Gastrocnemius medialis (tissue), 4 donors: ENCODE measurements at regions not wholly inside any gene's neighbourhood (a gene's known extent, or its start where the extent isn't known, plus 50 kb on each side); places are given as distances from the start of the nearest gene placed in this dataset.

Source experiments
- ATAC-seq, 2 donors: fragments of 150-250 bp; one replicate each; pipeline ENCODE4 v1.9.1; 2016
- DNase-seq, 2 donors: peaks; one replicate each; pipeline ENCODE4 v3.0.0-alpha.2; 2019
- H3K27ac ChIP-seq, 4 donors: fragments of 200-600 bp; sonication (generic); 1 replicate in 1 of 4; 2 replicates in 3 of 4; pipeline ENCODE4 v1.5.1; 2016 to 2018; ENCODE audit warnings: mild to moderate bottlenecking in 2 of 4, moderate library complexity in 1 of 4
- H3K27me3 ChIP-seq, 3 donors: fragments of 200-600 bp; sonication (generic) in 2 of 3; 1 replicate in 1 of 3; 2 replicates in 2 of 3; pipeline versions ENCODE4 v1.5.1 to v1.6.0; 2016 to 2019; ENCODE audit warnings: mild to moderate bottlenecking in 1 of 3, moderate library complexity in 1 of 3
- H3K36me3 ChIP-seq, 2 donors: fragments of 200-600 bp; sonication (generic) in 1 of 2; one replicate each; pipeline ENCODE4 v1.5.1; 2017 to 2018
- H3K4me1 ChIP-seq, 2 donors: fragments of 200-600 bp; sonication (generic) in 1 of 2; one replicate each; pipeline ENCODE4 v1.5.1; 2016 to 2017; ENCODE audit warnings: mild to moderate bottlenecking in 2 of 2
- H3K4me3 ChIP-seq, 4 donors: fragments of 200-600 bp; sonication (generic) in 3 of 4; 1 replicate in 1 of 4; 2 replicates in 3 of 4; pipeline ENCODE4 v1.5.1; 2016 to 2019; ENCODE audit warnings: mild to moderate bottlenecking in 2 of 4
- H3K9me3 ChIP-seq, 3 donors: fragments of 200-600 bp; sonication (generic) in 2 of 3; 1 replicate in 1 of 3; 2 replicates in 2 of 3; pipeline ENCODE4 v1.5.1; 2016 to 2019
- POLR2A ChIP-seq, 2 donors: fragments of 450-650 bp; IDR thresholded peaks; one replicate each; pipeline ENCODE4 v1.6.1; 2017; ENCODE audit warnings: antibody characterized with exemption in 2 of 2, mild to moderate bottlenecking in 2 of 2, moderate library complexity in 2 of 2
- in situ Hi-C, 4 donors: fragments of 200-750 bp; cut with MboI; loops; one replicate each; pipeline versions ENCODE4 v1.15.0 to v1.8.0; 2017; ENCODE audit warnings: low sequenced_read_pairs in 4 of 4
- intact Hi-C: fragments of 100-400 bp; cut with DNase I; formaldehyde crosslinking; loops from one replicate; pipeline ENCODE4 v1.15.1; 2023; ENCODE audit warnings: low total_unique reads
- TF ChIP-seq, protein P1 (sequence below), 5 experiments: fragments of 450-650 bp in 3 of 5; fragments of 200-600 bp in 2 of 5; sonication (generic) in 2 of 5; IDR thresholded peaks in 4 of 5; conservative IDR thresholded peaks in 1 of 5; 1 replicate in 4 of 5; 2 replicates in 1 of 5; pipeline ENCODE4 v1.5.1; 2016 to 2019; ENCODE audit warnings: antibody characterized with exemption in 5 of 5, mild to moderate bottlenecking in 3 of 5, moderate library complexity in 3 of 5

DNA sequence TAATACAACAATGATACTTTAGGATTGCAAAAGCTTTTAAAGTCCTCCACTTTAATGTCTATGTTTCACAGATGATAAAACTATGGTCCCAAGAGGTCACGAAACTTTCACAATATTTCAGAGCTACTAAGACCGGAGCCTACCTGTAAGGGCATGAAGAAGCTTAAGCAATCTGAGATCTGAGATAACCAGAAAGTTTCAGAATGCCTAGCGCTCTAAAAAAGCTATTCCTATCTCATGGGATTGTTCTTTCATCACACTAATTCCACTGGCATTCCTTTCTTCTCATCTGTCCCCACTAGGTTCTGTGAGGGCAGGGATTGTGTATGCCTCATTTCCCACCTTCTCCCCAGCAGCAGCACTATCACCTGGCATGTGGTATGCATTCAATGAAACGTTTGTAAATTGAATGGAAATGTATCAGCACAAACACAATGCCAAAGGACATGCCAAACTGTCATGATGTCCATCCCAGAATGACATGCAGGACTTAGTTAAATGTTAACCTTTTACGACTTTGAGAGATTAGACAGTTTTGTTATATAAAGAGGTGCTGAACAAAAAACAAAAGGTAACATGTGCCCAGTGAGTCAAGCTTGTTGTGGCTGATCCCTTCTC, 104.7 kb upstream of the NR2F2 start:
- no peak for TF ChIP-seq POLR2A (IDR thresholded peaks at IDR 0.05)
- TF ChIP-seq, protein P1, sequence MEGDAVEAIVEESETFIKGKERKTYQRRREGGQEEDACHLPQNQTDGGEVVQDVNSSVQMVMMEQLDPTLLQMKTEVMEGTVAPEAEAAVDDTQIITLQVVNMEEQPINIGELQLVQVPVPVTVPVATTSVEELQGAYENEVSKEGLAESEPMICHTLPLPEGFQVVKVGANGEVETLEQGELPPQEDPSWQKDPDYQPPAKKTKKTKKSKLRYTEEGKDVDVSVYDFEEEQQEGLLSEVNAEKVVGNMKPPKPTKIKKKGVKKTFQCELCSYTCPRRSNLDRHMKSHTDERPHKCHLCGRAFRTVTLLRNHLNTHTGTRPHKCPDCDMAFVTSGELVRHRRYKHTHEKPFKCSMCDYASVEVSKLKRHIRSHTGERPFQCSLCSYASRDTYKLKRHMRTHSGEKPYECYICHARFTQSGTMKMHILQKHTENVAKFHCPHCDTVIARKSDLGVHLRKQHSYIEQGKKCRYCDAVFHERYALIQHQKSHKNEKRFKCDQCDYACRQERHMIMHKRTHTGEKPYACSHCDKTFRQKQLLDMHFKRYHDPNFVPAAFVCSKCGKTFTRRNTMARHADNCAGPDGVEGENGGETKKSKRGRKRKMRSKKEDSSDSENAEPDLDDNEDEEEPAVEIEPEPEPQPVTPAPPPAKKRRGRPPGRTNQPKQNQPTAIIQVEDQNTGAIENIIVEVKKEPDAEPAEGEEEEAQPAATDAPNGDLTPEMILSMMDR (IDR thresholded peaks at IDR 0.05 in 4 of 5, conservative IDR thresholded peaks at IDR 0.05 in 1 of 5) = no peak

DNA sequence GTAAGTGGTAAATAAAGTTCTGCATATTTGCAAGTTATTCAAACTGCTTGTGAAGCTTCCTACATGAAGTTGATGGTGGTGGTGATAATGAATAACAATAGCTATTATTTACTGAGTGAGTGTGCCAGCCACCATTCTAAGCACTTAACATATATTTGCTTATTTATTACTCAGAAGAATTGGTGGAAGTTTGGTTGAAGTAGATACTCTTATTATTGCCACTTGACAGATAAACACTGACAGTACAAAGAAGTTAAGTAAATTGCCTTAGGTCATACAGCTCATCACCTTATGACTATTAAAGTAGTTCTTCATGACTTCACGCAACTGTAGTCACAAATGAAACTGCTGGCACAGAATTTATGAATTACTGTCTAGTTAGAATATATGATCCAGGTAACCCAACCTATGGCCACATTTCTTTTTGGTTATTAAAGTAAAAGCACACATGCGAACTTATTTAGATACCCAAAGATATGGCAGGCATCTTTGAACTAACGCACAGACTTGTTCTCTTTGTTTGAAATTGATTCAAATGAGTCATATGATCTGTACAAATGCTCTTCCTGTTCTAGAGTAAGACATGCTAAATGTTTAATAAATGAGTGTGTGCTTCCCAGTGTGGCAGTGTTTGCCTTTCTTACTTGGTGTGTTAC, 99.8 kb upstream of the NR2F2 start:
- in situ Hi-C loops = no loop called here
- H3K27me3 ChIP-seq = no peaks in the 10 kb centered on the region
- intact Hi-C loops = no loop called here
- ATAC-seq (no peak), DNase-seq (no peak)
- H3K27ac ChIP-seq = no peak overlapping the region
- H3K36me3 ChIP-seq = no peaks in the 10 kb centered on the region
- H3K4me3 ChIP-seq = no peak overlapping the region
- no peaks in the 10 kb centered on the region for H3K9me3 ChIP-seq
- no peaks in the 10 kb centered on the region for H3K4me1 ChIP-seq
- no peak for TF ChIP-seq POLR2A (IDR thresholded peaks at IDR 0.05)
- TF ChIP-seq, protein P1 (IDR thresholded peaks at IDR 0.05 in 4 of 5, conservative IDR thresholded peaks at IDR 0.05 in 1 of 5) = no peak

More for the DNA sequence above, 104.7 kb upstream of the NR2F2 start:
- ATAC-seq (no peak), DNase-seq (no peak)
- in situ Hi-C loops (no loop called here), intact Hi-C loops (no loop called here)
- Histone ChIP-seq H3K36me3 (no peaks in the 10 kb centered on the region), H3K4me1 (no peaks in the 10 kb centered on the region), H3K27ac (no peak overlapping the region), H3K27me3 (no peaks in the 10 kb centered on the region), H3K9me3 (no peaks in the 10 kb centered on the region), H3K4me3 (no peak overlapping the region)

DNA sequence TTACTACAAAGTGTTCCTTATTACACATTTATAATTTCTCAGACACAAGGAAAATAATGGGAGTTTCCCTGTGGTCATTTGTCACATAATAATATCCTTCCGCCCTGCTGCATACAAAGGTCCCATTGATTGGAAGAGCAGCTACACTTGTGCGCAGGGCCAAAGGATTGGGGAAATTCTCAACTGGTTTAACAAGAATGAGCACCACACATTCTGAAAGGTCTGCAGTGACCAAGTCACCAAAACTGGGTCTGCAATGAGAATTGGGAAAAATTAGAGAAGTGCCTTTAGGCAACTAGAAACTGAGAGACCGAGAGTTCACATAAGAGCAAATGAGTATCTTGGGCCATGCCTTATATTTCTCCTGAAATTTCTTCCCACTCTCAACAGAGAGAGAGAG, 98.2 kb upstream of the NR2F2 start:
- in situ Hi-C loops (no loop called here), intact Hi-C loops (no loop called here)
- ATAC-seq = no peak

DNA sequence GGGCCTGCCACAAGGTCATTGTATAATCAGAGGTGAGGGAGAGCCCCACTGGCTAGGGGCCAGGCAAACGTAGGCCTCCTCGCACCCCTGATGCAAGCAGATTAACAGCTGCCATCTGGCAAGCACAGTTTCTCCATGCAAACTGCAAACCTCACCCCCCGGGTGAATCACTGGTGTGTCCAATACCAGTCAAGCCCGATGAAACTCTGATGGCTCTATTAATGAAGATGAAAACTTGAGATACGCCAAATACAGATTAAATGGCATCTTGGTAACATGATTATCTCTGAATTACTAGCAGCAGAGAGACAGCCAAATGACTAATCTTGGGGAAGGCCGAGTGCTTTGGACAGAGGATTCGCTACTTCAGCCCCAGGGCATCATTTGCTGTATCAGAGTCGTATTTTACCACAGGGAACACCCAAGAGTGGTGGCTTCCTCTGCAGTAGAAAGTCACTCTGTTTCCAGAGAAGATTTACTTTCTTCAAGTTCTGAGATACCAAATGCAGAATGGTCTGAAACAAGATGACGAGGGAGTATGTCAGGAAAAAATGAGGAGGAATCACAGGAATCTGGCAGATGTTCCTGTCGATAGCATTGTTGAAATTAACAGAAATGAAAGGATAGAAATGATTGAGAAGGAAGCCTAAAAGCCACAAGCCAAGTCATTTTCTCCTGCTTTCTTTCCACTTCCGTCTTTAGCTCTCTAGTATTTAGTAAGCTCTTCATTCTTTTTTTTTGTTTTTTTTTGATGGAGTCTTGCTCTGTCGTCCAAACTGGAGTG, 96.2 kb upstream of the NR2F2 start:
- intact Hi-C loops (no loop called here), in situ Hi-C loops (no loop called here)
- H3K27ac ChIP-seq = no peak overlapping the region
- no peak overlapping the region for H3K4me3 ChIP-seq
- no peaks in the 10 kb centered on the region for H3K9me3 ChIP-seq
- ATAC-seq (no peak), DNase-seq (no peak)
- no peak for TF ChIP-seq POLR2A (IDR thresholded peaks at IDR 0.05)
- TF ChIP-seq, protein P1 (IDR thresholded peaks at IDR 0.05 in 4 of 5, conservative IDR thresholded peaks at IDR 0.05 in 1 of 5) = no peak
- no peaks in the 10 kb centered on the region for H3K27me3 ChIP-seq
- H3K4me1 ChIP-seq = no peaks in the 10 kb centered on the region
- no peaks in the 10 kb centered on the region for H3K36me3 ChIP-seq

More for the DNA sequence above, 98.2 kb upstream of the NR2F2 start:
- DNase-seq = no peak
- Histone ChIP-seq H3K4me3 (no peak overlapping the region), H3K27me3 (no peaks in the 10 kb centered on the region), H3K27ac (no peak overlapping the region), H3K9me3 (no peaks in the 10 kb centered on the region), H3K36me3 (no peaks in the 10 kb centered on the region), H3K4me1 (no peaks in the 10 kb centered on the region)
- TF ChIP-seq POLR2A (IDR thresholded peaks at IDR 0.05) = no peak
- TF ChIP-seq, protein P1 (IDR thresholded peaks at IDR 0.05 in 4 of 5, conservative IDR thresholded peaks at IDR 0.05 in 1 of 5) = no peak
